ENCODE measurements at regions not wholly inside any gene's neighbourhood (a gene's known extent, or its start where the extent isn't known, plus 50 kb on each side); places are given as distances from the start of the nearest gene placed in this dataset.
"Not testable (repeated sequence)": the region's sequence is repeated elsewhere in the genome, so short reads cannot be mapped to it uniquely, and the experiment has no call there.

DNA sequence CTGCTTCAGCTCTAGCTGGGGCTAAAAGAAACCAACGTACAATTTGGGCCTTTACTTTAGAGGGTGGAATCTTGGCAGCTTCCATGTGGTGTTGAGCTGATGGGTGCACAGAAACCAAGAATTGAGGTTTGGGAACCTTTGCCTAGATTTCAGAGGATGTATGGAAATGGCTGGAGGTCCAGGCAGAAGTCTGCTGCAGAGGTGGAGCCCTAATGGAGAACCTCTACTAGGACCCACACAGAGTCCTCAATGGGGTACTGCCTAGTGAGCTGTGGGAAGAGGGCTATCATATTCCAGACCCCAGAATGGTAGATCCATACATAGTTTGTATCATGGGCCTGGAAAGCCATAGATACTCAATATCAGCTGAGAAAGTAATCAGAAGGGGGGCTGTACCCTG lies 500.4 kb upstream of the ATP2B1 start:
- DNase-seq (ENCODE audit: low read depth, low spot score): no peak
- ChIA-PET POLR2A (no interaction called here), CTCF (no interaction called here)
- Histone ChIP-seq H3K4me2 (ENCODE audit: insufficient read depth, low read length) (no peak overlapping the region), H3K79me2 (ENCODE audit: control insufficient read depth, insufficient read depth, low read length) (no peaks in the 10 kb centered on the region), H3K9ac (replicated peaks; ENCODE audit: extremely low read depth, insufficient read depth, low read length) (no peak overlapping the region), H3K4me3 (replicated peaks in 1 of 3; ENCODE audit: insufficient read depth in 1 of 3, low read depth in 1 of 3, low read length in 3 of 3) (no peak overlapping the region), H3K27me3 (ENCODE audit: control insufficient read depth in 2 of 2, insufficient read depth in 2 of 2, low read length in 2 of 2) (no peaks in the 10 kb centered on the region), H3K27ac (ENCODE audit: insufficient read depth, low read depth, low read length) (no peak overlapping the region), H2AFZ (ENCODE audit: low read depth, low read length) (no peak overlapping the region), H3K9me1 (replicated peaks; ENCODE audit: control insufficient read depth, extremely low read depth, insufficient read depth, low read length) (no peaks in the 10 kb centered on the region), H3K36me3 (ENCODE audit: control insufficient read depth in 2 of 2, extremely low read depth in 1 of 2, insufficient read depth in 2 of 2, low read length in 2 of 2) (no peaks in the 10 kb centered on the region), H3K9me3 (replicated peaks; ENCODE audit: control insufficient read depth, insufficient read depth, low read length) (peaks cover 3% of the 10 kb centered on the region), H4K20me1 (replicated peaks; ENCODE audit: control insufficient read depth, extremely low read depth, insufficient read depth, low read length) (no peaks in the 10 kb centered on the region), H3K4me1 (ENCODE audit: control insufficient read depth, extremely low read depth, insufficient read depth, low read length) (peaks cover 20% of the 10 kb centered on the region)
- intact Hi-C loops (cut with micrococcal nuclease): no loop called here
- BruUV-seq (replicated peaks): no TSS peak
- dilution Hi-C loops (cut with MboI; ENCODE audit: extremely low pct_ligation_motif_present, low sequenced_read_pairs): no loop called here
- no peak for FAIRE-seq
- no peak for TF ChIP-seq POLR2AphosphoS5 (IDR thresholded peaks at IDR 0.05; ENCODE audit: insufficient read depth, low read depth, low read length)
- no peak for TF ChIP-seq POLR2A (IDR thresholded peaks at IDR 0.05; ENCODE audit: low read depth, low read length)
- no peak for TF ChIP-seq MYC (IDR thresholded peaks at IDR 0.05; ENCODE audit: low read depth, low read length)
- TF ChIP-seq, protein P1, sequence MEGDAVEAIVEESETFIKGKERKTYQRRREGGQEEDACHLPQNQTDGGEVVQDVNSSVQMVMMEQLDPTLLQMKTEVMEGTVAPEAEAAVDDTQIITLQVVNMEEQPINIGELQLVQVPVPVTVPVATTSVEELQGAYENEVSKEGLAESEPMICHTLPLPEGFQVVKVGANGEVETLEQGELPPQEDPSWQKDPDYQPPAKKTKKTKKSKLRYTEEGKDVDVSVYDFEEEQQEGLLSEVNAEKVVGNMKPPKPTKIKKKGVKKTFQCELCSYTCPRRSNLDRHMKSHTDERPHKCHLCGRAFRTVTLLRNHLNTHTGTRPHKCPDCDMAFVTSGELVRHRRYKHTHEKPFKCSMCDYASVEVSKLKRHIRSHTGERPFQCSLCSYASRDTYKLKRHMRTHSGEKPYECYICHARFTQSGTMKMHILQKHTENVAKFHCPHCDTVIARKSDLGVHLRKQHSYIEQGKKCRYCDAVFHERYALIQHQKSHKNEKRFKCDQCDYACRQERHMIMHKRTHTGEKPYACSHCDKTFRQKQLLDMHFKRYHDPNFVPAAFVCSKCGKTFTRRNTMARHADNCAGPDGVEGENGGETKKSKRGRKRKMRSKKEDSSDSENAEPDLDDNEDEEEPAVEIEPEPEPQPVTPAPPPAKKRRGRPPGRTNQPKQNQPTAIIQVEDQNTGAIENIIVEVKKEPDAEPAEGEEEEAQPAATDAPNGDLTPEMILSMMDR (IDR thresholded peaks at IDR 0.05; ENCODE audit: extremely low read depth in 1 of 2, insufficient read depth in 1 of 2, low read depth in 1 of 2, low read length in 2 of 2): no peak
- TF ChIP-seq, protein P2, sequence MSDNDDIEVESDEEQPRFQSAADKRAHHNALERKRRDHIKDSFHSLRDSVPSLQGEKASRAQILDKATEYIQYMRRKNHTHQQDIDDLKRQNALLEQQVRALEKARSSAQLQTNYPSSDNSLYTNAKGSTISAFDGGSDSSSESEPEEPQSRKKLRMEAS (IDR thresholded peaks at IDR 0.05; ENCODE audit: insufficient read depth, insufficient read length): no peak
- no peak for TF ChIP-seq FOS (IDR thresholded peaks at IDR 0.05; ENCODE audit: borderline replicate concordance, insufficient read depth, low read length)
- no peak for TF ChIP-seq EZH2 (IDR thresholded peaks at IDR 0.05; ENCODE audit: borderline replicate concordance, low read depth, low read length, severe bottlenecking)
- no peak for TF ChIP-seq JUN (IDR thresholded peaks at IDR 0.05; ENCODE audit: borderline replicate concordance, insufficient read depth, insufficient read length, low read depth)
- TF ChIP-seq GATA2 (IDR thresholded peaks at IDR 0.05; ENCODE audit: insufficient read depth, insufficient read length, low read depth, low read length): no peak

DNA sequence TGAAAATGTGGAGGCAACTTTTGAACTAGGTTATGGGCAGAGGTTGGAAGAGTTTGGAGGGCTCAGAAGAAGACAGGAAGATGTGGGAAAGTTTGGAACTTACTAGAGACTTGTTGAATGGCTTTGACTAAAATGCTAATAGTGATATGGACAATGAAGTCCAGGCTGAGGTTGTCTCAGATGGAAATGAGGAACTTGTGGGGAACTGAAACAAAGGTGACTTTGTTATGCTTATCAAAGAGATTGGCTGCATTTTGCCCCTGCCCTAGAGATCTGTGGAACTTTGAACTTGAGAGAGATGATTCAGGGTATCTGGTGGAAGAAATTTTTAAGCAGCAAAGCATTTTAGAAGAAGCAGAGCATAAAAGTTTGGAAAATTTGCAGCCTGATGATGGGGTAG lies 499.7 kb upstream of the ATP2B1 start:
- H3K27me3 ChIP-seq (ENCODE audit: control insufficient read depth in 2 of 2, insufficient read depth in 2 of 2, low read length in 2 of 2); H2AFZ ChIP-seq (ENCODE audit: low read depth, low read length); FAIRE-seq; dilution Hi-C loops (cut with MboI; ENCODE audit: extremely low pct_ligation_motif_present, low sequenced_read_pairs); CTCF ChIA-PET; H3K9me1 ChIP-seq (replicated peaks; ENCODE audit: control insufficient read depth, extremely low read depth, insufficient read depth, low read length); H3K27ac ChIP-seq (ENCODE audit: insufficient read depth, low read depth, low read length); BruUV-seq (replicated peaks); H3K9me3 ChIP-seq (replicated peaks; ENCODE audit: control insufficient read depth, insufficient read depth, low read length); intact Hi-C loops (cut with micrococcal nuclease); DNase-seq (ENCODE audit: low read depth, low spot score); H3K9ac ChIP-seq (replicated peaks; ENCODE audit: extremely low read depth, insufficient read depth, low read length); H3K36me3 ChIP-seq (ENCODE audit: control insufficient read depth in 2 of 2, extremely low read depth in 1 of 2, insufficient read depth in 2 of 2, low read length in 2 of 2); H3K79me2 ChIP-seq (ENCODE audit: control insufficient read depth, insufficient read depth, low read length); H4K20me1 ChIP-seq (replicated peaks; ENCODE audit: control insufficient read depth, extremely low read depth, insufficient read depth, low read length); H3K4me3 ChIP-seq (replicated peaks in 1 of 3; ENCODE audit: insufficient read depth in 1 of 3, low read depth in 1 of 3, low read length in 3 of 3); H3K4me2 ChIP-seq (ENCODE audit: insufficient read depth, low read length); POLR2A ChIA-PET: not testable (repeated sequence)
- H3K4me1 ChIP-seq (ENCODE audit: control insufficient read depth, extremely low read depth, insufficient read depth, low read length): peaks cover 20% of the 10 kb centered on the region
